Upper lobe of left lung (tissue), 4 donors: ENCODE measurements at regions not wholly inside any gene's neighbourhood (a gene's known extent, or its start where the extent isn't known, plus 50 kb on each side); places are given as distances from the start of the nearest gene placed in this dataset.
"Not testable (repeated sequence)": the region's sequence is repeated elsewhere in the genome, so short reads cannot be mapped to it uniquely, and the experiment has no call there.

ENCODE experiments used
- EP300 ChIP-seq, 4 donors: sonication (generic); formaldehyde crosslinking; IDR thresholded peaks; one replicate each; pipeline ENCODE4 v1.5.1; 2017; ENCODE audit warnings: antibody characterized with exemption in 4 of 4, control low read depth in 2 of 4
- POLR2A ChIP-seq, 4 donors: fragments of 450-650 bp; IDR thresholded peaks; one replicate each; pipeline ENCODE4 v1.5.1; 2016 to 2017; ENCODE audit warnings: antibody characterized with exemption in 4 of 4, mild to moderate bottlenecking in 2 of 4
- TF ChIP-seq, protein P1 (sequence below), 6 experiments: fragments of 450-650 bp in 4 of 6; fragments of 200-600 bp in 2 of 6; sonication (generic) in 2 of 6; IDR thresholded peaks; one replicate each; pipeline ENCODE4 v1.5.1; 2016 to 2019; ENCODE audit warnings: antibody characterized with exemption in 6 of 6

DNA sequence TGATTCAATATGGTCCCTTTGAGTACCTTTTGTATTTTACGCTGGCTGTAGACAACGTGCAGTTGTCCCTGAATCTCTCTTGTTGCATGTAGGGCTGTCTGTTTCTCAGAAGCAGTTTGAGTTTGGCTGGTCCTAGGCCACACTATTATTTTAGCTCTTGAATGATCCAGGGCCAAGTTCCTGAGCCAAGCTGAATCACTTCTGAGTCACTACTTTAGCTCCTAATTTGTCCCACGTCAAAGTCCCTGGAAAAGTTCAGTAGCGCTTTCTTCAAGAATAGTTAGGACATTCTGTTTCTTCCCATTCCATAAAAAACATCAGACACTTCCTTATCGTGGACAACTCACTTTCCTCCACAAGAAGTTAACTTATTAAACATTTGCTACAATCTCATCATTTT, 168.2 kb downstream of the RBMY1A1 start:
- TF ChIP-seq EP300, POLR2A (IDR thresholded peaks at IDR 0.05): not testable (repeated sequence)
- TF ChIP-seq, protein P1, sequence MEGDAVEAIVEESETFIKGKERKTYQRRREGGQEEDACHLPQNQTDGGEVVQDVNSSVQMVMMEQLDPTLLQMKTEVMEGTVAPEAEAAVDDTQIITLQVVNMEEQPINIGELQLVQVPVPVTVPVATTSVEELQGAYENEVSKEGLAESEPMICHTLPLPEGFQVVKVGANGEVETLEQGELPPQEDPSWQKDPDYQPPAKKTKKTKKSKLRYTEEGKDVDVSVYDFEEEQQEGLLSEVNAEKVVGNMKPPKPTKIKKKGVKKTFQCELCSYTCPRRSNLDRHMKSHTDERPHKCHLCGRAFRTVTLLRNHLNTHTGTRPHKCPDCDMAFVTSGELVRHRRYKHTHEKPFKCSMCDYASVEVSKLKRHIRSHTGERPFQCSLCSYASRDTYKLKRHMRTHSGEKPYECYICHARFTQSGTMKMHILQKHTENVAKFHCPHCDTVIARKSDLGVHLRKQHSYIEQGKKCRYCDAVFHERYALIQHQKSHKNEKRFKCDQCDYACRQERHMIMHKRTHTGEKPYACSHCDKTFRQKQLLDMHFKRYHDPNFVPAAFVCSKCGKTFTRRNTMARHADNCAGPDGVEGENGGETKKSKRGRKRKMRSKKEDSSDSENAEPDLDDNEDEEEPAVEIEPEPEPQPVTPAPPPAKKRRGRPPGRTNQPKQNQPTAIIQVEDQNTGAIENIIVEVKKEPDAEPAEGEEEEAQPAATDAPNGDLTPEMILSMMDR (IDR thresholded peaks at IDR 0.05) = not testable (repeated sequence)
